ENCODE measurements at regions not wholly inside any gene's neighbourhood (a gene's known extent, or its start where the extent isn't known, plus 50 kb on each side); places are given as distances from the start of the nearest gene placed in this dataset.

DNA sequence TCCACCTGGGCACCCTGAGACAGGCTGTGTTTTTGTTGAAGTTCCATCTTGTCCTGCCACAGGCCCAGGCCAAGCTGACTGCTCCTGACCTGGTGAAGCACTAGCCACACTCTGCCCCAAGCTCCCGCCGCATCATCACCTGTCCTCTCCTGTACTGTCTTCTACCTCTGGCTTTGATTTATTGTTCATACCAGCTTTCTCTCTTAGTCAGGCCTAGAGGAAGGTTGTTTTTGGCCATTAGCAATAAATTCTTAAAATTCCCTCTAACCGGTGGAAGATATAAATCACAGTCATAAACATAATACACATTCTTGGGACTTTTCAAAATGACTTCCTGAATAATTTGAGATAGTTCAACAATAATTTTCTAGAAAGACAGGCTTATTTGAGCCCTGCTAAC lies 169.4 kb downstream of the DAD1 start:
- H4K5ac ChIP-seq (ENCODE audit: insufficient read length, low read depth, low read length) = no peak overlapping the region
- no peak overlapping the region; the same call in 1 of the 2 replicates for H2AFZ ChIP-seq (ENCODE audit: low read length)
- H3K79me1 ChIP-seq (ENCODE audit: low read depth, low read length) = no peaks in the 10 kb centered on the region
- H2BK5ac ChIP-seq (ENCODE audit: low read depth, low read length) = 0 out of 2 replicates have a peak overlapping the region, but pooled peaks have one; percentile 40
- POLR2A ChIA-PET (ENCODE audit: partially characterized antibody) = no interaction called here
- no peak for DNase-seq (ENCODE audit: low read depth in 1 of 2, low spot score in 2 of 2)
- H2AK5ac ChIP-seq (ENCODE audit: low read depth, low read length) = no peak overlapping the region
- no peak overlapping the region for H2BK15ac ChIP-seq (ENCODE audit: low read length)
- FAIRE-seq = no peak
- 88% methylated on average over 3 of the region's 3 CpGs; no CpG with 5 or more reads in 1 of the 2 experiments for WGBS, 2 experiments (ENCODE audit: extremely low coverage in 1 of 2, insufficient coverage in 1 of 2, insufficient read length in 1 of 2, insufficient replicate concordance in 2 of 2, low coverage in 1 of 2, low lambda C conversion rate in 2 of 2, missing lambda C conversion rate in 1 of 2)
- no peak overlapping the region for H3K18ac ChIP-seq (ENCODE audit: extremely low read depth, low read length)
- H3K4me1 ChIP-seq (replicated peaks in 1 of 4; ENCODE audit: control insufficient read depth in 3 of 4, insufficient read depth in 4 of 4, low read length in 3 of 4) = peaks cover 0 to 2% (median 0%) of the 10 kb centered on the region in 4 experiments; a peak in 1 of 7 replicates
- H4K20me1 ChIP-seq (replicated peaks in 1 of 2; ENCODE audit: control insufficient read depth in 1 of 2, insufficient read depth in 2 of 2, low read length in 2 of 2) = no peaks in the 10 kb centered on the region
- H3K27me3 ChIP-seq (replicated peaks in 1 of 4; ENCODE audit: control insufficient read depth in 3 of 4, extremely low read depth in 1 of 4, insufficient read depth in 3 of 4, low read length in 3 of 4) = no peaks in the 10 kb centered on the region
- no peaks in the 10 kb centered on the region for H3K36me3 ChIP-seq (ENCODE audit: control insufficient read depth in 2 of 4, insufficient read depth in 4 of 4, low read length in 3 of 4)
- H3K4me3 ChIP-seq (ENCODE audit: extremely low read depth in 1 of 4, insufficient read depth in 2 of 4, low read depth in 3 of 4, low read length in 4 of 4) = no peak overlapping the region
- H3K27ac ChIP-seq (ENCODE audit: low read depth, low read length) = no peak overlapping the region
- CTCF ChIA-PET (ENCODE audit: partially characterized antibody) = interaction anchor here (1.1 to 2.4 kb wide), 2 partner anchors 44 to 52 kb away, joined by 3 to 12 read pairs; no protein-coding TSS in a partner anchor
- H4K8ac ChIP-seq (ENCODE audit: extremely low read depth, insufficient read depth, low read length) = no peak overlapping the region
- H3K9me3 ChIP-seq (ENCODE audit: insufficient read depth in 2 of 2, low read depth in 1 of 2, low read length in 1 of 2) = no peaks in the 10 kb centered on the region
- H3K9ac ChIP-seq (replicated peaks in 1 of 4; ENCODE audit: extremely low read depth in 1 of 4, low read depth in 3 of 4, low read length in 3 of 4) = no peak overlapping the region
- H3K4me2 ChIP-seq (ENCODE audit: insufficient read depth in 1 of 2, low read depth in 2 of 2, low read length in 2 of 2) = no peak overlapping the region
- H2BK12ac ChIP-seq (ENCODE audit: low read depth, low read length) = peak overlapping the region; percentile 19; the same call in 1 of the 2 replicates
- H3K23ac ChIP-seq (ENCODE audit: insufficient read length) = no peak overlapping the region
- no peak for TF ChIP-seq TCF12 (IDR thresholded peaks at IDR 0.05; ENCODE audit: low read depth, low read length)
- no peak for TF ChIP-seq RXRA (IDR thresholded peaks at IDR 0.05; ENCODE audit: insufficient read depth, low read depth, low read length)
- no peak for TF ChIP-seq SRF (IDR thresholded peaks at IDR 0.05; ENCODE audit: low read depth, low read length)
- TF ChIP-seq SIN3A (conservative IDR thresholded peaks at IDR 0.05 in 1 of 2, IDR thresholded peaks at IDR 0.05 in 1 of 2; ENCODE audit: low read depth in 1 of 2, low read length in 2 of 2) = no peak
- no peak for TF ChIP-seq HDAC2 (IDR thresholded peaks at IDR 0.05; ENCODE audit: borderline replicate concordance in 1 of 2, low read depth in 2 of 2, low read length in 2 of 2)
- TF ChIP-seq POU5F1 (IDR thresholded peaks at IDR 0.05; ENCODE audit: low read depth, low read length) = no peak
- no peak for TF ChIP-seq SP1 (IDR thresholded peaks at IDR 0.05; ENCODE audit: low read depth, low read length)
- no peak overlapping the region for H4K91ac ChIP-seq (replicated peaks; ENCODE audit: insufficient read length, low read length)
- no peak overlapping the region for H3K4ac ChIP-seq (replicated peaks; ENCODE audit: insufficient read length, low read depth, low read length)
- H3K56ac ChIP-seq (replicated peaks; ENCODE audit: insufficient read length, low read depth, low read length) = no peak overlapping the region
- H2BK20ac ChIP-seq (ENCODE audit: low read length) = no peak overlapping the region
- no peak overlapping the region for H3K14ac ChIP-seq (ENCODE audit: insufficient read length)
- H3K79me2 ChIP-seq (ENCODE audit: control insufficient read depth in 1 of 2, insufficient read depth in 2 of 2, low read length in 2 of 2) = no peaks in the 10 kb centered on the region
- H2BK120ac ChIP-seq (replicated peaks; ENCODE audit: low read depth, low read length) = no peak overlapping the region
- H3K23me2 ChIP-seq (ENCODE audit: low read depth, low read length) = no peaks in the 10 kb centered on the region
